NCI-H2029 treated with DMSO at 0.1 percent for 48 hours (cell line): ENCODE measurements at regions not wholly inside any gene's neighbourhood (a gene's known extent, or its start where the extent isn't known, plus 50 kb on each side); places are given as distances from the start of the nearest gene placed in this dataset.
A peak's percentile ranks its signal among the peaks of the same experiment; 100 is the strongest.
"Not testable (repeated sequence)": the region's sequence is repeated elsewhere in the genome, so short reads cannot be mapped to it uniquely, and the experiment has no call there.

Experiments
- DNase-seq: peaks from one replicate; lab custom pipeline; 2025; lab: John Stamatoyannopoulos, UW

DNA sequence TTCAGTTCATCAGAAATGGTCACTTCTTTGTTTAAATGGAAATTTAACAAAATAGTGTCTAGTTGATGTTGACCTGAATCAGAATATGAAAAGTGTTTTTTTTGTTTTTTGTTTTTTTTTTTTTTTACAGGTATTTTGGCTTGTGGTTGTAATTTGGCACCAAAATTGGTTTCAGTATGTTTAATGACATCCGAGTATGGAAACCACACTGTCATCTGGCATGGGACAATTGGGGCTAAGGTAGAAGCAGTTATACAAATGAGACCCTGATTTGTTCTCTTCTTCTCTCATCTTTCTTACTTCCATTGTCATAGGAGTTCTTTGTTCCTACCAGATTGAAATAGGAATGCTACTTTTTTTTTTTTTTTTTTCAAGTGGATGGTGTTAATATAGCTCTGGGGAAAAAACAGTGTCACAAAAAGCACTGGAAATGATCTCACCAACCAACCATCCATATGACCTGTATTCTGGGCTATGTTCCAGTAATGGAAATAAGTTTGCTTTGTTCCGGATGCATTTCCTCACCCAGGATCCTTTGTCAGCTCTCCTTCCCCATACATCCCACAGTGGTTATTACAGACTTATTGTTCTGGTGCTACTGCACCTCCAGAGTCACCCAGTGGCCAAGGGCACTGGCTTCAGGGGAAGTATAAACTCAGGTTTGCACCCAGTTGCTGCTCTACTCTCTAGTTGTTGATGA is 95.8 kb downstream of the ATXN3L start:
- peak; percentile 58 for DNase-seq

- DNase-seq, result no peak
Observed at GRCh38 chrX:13220916-13221315, 98.9 kb downstream of the ATXN3L start.

DNA sequence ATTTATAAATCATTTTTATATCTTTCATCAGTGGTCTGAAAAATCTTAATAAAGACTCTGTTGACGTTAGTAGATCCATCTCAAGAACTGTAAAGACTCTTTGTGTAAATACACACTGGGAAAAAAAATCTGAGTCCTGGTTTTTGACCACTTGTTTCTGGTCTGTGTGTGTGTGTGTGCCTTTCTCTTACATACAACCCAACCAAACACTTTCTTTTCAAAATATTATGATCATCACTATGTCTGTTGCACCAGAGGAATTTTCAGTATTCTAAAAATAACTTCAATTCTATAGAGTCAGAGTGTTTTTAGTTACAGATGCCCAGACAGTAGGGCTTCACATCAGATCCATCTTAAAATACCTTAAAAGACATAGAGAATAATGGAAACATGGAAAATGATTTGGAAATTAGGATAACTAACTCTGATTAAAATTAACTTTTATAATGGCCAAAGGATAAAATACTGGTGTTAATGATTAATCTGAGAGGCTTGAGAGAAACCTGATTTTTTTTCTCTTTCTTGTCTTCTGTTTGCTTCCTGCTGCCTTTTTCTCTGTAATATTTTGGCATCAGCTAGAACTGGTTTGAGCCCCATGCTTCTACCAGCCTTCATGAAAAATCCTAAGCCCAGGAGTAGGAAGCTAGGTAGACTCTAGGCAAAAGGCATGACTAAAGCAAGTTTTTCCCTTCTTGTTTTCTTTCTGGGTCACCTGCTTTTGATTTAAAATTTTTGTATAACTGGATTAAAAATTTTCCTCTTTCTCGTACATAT is 99.7 kb downstream of the ATXN3L start:
- no peak for DNase-seq

- no peak for DNase-seq
Observed at GRCh38 chrX:13218758-13219157, 101.1 kb downstream of the ATXN3L start.

GRCh38 chrX:13216139-13216538 is 103.7 kb downstream of the ATXN3L start:
- DNase-seq, result no peak

DNA sequence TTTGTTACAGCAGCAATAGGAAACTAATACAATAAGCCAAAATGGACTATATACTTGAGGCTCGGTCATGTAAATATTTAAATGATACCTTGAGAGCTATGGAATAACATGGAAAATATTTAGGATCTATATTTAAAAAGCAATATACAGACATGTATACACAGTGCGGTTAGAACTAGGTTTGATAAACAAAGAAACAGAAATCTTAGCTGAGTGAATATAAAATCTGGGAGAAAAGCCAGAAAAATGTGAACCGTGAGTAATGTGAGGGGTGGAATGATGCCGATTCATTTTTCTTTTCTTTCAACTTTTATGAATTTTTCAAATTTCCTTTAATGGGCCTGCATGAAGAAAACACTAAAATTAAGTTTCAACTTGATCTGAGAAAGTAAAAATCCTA is 104.1 kb downstream of the ATXN3L start:
- DNase-seq, result no peak

- no peak for DNase-seq
Observed at GRCh38 chrX:13212191-13212651, 107.6 kb downstream of the ATXN3L start.

DNA sequence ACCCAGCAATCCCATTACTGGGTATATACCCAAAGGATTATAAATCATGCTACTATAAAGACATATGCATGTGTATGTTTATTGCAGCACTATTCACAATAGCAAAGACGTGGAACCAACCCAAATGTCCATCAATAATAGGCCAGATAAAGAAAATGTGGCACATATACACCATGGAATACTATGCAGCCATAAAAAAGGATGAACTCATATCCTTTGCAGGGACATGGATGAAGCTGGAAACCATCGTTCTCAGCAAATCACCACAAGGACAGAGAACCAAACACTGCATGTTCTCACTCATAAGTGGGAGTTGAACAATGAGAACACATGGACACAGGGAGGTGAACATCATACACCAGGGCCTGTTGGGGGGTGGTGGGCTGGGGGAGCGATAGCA is 109.7 kb downstream of the ATXN3L start:
- not testable (repeated sequence) for DNase-seq

DNA sequence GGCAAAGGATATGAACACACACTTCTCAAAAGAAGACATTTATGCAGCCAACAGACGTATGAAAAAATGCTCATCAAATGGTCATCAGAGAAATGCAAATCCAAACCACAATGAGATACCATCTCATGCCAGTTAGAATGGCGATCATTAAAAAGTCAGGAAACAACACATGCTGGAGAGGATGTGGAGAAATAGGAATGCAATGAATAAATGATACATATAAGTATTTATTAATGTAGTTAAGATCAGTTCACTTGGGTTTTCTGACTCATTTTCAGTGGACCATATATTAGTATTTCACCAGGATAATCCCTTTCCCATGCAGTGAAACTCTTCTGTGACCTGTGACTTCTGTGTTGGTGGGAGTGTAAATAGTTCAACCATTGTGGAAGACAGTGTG is 110.1 kb downstream of the ATXN3L start:
- DNase-seq, result not testable (repeated sequence)

- DNase-seq, result no peak
Observed at GRCh38 chrX:13208281-13208935, 111.4 kb downstream of the ATXN3L start.

- DNase-seq, result no peak
Observed at GRCh38 chrX:13203271-13203670, 116.6 kb downstream of the ATXN3L start.

DNA sequence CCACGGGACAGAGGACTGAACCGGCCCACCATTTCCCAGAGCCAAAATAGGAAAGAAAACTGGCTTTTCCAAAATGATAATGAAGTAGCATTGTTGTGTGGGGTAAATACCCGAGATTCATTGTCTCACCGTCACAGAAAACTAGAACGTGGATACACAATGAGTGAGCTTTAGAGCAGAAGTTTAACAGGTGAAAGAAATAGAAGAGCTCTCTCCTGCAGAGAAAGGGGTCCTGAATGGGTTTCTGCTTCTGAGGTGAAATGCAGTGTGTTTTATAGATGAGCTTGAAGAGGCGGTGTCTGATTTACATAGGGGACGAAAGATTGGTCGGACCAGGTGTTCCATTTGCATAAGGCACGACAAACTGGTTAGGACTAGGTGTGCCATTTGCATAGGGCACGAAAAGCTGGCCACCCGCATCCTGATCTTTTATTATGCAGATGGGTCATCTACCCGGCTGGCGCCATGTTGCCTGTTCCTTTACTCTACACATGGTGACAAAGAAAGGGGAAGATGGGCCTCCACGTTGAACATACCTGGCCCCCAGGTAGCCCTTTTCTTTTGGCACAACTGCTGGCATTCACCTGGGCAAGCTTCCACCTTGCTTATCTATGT is 118.1 kb downstream of the ATXN3L start:
- no peak for DNase-seq

GRCh38 chrX:13200398-13200797 is 119.5 kb downstream of the ATXN3L start:
- no peak for DNase-seq

GRCh38 chrX:13198762-13199064 is 121.1 kb downstream of the ATXN3L start:
- DNase-seq, result no peak

- DNase-seq, result no peak
Observed at GRCh38 chrX:13198056-13198761, 121.6 kb downstream of the ATXN3L start.

- no peak for DNase-seq
Observed at GRCh38 chrX:13196782-13197181, 123.1 kb downstream of the ATXN3L start.

DNA sequence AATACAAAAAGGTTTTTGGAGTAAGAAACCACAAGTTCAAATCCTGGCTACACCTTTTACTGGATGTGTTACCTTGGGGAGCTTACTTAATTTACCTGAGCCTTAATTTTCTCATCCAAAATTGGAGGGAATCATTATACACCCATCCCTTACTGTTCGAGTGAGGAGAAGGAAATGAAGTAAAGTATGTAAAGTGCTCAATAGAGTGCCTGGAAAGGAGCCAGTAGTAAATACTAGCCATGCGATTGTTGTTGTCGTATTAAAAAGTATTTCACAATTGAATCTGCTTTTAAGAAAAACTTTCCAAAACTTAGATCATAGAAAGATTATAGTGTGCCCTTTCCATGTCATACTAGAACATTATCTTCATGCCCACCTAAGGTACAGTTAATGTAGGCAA is 124.5 kb downstream of the ATXN3L start:
- DNase-seq, result no peak

GRCh38 chrX:13194291-13195103 is 125.4 kb downstream of the ATXN3L start:
- DNase-seq, result peak; percentile 39

DNA sequence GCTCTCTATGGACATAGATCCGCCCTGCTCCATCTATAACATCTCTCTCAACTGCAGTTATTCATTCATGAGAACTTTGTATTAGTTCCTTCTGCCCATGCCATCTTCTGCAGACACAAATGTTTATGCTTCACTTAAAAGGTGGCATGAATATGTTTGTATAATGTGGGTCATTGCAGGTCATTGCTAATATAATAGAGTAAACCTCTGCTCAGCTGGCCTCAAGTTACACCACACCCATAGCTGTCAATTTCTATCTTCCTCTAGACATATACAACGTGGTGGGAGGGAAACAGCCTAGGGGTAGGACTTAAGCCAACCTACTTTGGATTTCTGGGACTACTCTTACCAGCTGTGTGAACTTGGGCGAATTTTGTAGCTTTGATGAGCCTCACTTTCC is 129.8 kb downstream of the ATXN3L start:
- no peak for DNase-seq

GRCh38 chrX:13189380-13189779 is 130.5 kb downstream of the ATXN3L start:
- DNase-seq, result no peak

DNA sequence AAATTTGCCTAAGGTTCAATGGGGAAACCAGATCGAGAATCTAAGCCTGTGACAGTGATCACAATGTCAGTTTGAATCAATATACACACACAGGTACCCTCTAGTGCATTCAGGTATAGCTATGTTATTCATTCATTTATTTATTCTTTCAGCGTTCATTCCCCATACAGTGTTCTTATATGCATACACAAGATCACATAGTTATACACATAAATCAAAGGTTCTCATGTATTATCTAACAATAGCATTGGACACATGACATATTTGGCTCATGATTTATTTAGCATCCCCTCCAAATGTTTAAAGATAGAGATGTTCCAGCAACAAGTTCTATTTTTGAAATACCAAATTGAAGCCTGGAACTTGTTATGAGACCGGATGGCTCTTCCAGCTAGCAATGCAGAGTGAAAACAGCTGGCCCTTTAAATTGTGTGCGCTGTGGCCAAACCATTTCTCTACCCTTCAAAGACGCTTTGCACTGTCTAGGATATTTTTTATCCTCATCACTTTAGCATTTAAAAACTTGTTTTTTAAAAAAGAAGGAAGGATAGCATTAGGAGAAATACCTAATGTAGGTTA is 131.0 kb downstream of the ATXN3L start:
- DNase-seq, result no peak
